ENCODE measurements at regions not wholly inside any gene's neighbourhood (a gene's known extent, or its start where the extent isn't known, plus 50 kb on each side); places are given as distances from the start of the nearest gene placed in this dataset.

DNA sequence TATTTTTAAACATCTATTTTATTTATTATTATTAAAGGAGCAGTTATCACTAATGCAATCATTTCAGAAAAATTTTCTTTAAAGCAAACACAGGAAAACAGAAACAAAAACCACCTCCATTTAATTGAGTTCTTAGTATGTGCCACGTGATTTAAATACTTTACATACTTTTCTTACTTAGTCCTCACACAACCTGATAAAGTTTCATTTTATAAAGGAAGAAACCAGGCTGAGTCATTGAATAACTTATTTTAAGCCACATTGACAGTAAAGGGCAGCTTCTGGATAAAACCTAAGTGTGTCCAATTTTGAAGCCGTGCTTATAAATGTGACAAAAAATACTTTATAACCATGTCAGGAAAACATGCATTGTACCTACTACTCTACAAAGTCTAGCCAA is 57.1 kb upstream of the PCED1B start:
- no peaks in the 10 kb centered on the region for H3K4me1 ChIP-seq
- H3K27me3 ChIP-seq, result no peaks in the 10 kb centered on the region
- no peak overlapping the region for H3K9ac ChIP-seq (ENCODE audit: low read depth in 2 of 2, low read length in 2 of 2)
- intact Hi-C loops (cut with DNase I), result loop anchor here (10.0 kb wide), 1 partner anchor 347 kb away; no protein-coding TSS in a partner anchor
- no peak overlapping the region for H3K27ac ChIP-seq
- TF ChIP-seq, protein P1, sequence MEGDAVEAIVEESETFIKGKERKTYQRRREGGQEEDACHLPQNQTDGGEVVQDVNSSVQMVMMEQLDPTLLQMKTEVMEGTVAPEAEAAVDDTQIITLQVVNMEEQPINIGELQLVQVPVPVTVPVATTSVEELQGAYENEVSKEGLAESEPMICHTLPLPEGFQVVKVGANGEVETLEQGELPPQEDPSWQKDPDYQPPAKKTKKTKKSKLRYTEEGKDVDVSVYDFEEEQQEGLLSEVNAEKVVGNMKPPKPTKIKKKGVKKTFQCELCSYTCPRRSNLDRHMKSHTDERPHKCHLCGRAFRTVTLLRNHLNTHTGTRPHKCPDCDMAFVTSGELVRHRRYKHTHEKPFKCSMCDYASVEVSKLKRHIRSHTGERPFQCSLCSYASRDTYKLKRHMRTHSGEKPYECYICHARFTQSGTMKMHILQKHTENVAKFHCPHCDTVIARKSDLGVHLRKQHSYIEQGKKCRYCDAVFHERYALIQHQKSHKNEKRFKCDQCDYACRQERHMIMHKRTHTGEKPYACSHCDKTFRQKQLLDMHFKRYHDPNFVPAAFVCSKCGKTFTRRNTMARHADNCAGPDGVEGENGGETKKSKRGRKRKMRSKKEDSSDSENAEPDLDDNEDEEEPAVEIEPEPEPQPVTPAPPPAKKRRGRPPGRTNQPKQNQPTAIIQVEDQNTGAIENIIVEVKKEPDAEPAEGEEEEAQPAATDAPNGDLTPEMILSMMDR (IDR thresholded peaks at IDR 0.05), result no peak
- no peak overlapping the region for H3K4me3 ChIP-seq
- DNase-seq, result no peak
- H3K9me3 ChIP-seq, result no peaks in the 10 kb centered on the region
- no peaks in the 10 kb centered on the region for H3K36me3 ChIP-seq

DNA sequence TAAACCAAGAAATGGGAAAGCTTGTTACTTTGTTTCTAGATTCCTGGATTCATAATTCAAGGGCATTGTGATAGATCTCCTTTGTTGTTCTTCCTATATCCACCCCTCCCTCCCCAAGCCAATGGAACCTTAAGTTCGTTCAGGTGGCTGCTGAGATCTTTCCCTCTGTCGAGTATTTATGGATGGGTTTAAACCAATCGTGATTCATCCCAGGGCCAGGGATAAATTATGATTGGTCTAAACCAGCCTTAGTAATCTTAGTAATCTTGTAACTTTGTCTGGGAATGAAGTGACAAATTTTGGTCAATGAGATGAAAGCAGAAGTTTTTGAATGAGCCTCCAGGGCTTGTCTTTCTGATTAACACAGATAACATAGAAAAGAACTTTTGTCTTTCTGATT is 56.1 kb upstream of the PCED1B start:
- Histone ChIP-seq H3K27ac (no peak overlapping the region), H3K9ac (ENCODE audit: low read depth in 2 of 2, low read length in 2 of 2) (no peak overlapping the region), H3K4me1 (no peaks in the 10 kb centered on the region), H3K36me3 (no peaks in the 10 kb centered on the region), H3K9me3 (no peaks in the 10 kb centered on the region), H3K27me3 (no peaks in the 10 kb centered on the region), H3K4me3 (no peak overlapping the region)
- TF ChIP-seq, protein P1 (IDR thresholded peaks at IDR 0.05), result no peak
- DNase-seq, result no peak
- intact Hi-C loops (cut with DNase I), result loop anchor here (10.0 kb wide), 1 partner anchor 349 kb away; no protein-coding TSS in a partner anchor

DNA sequence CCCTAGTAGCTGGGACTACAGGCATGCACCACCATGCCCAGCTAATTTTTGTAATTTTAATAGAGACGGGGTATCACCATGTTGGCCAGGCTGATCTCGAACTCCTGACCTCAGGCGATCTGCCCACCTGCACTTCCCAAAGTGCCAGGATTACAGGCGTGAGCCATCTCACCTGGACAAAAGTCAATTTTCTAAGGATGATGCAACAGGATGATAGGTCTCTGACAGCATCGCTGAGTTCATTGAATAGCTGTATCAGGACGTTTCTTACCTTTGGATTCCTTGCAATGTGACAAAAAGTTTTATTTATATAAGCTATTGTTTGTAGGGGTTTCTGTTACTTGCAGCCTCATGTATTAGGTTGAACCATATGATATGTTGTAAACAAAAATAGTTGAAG is 55.5 kb upstream of the PCED1B start:
- no peak overlapping the region for H3K27ac ChIP-seq
- no peaks in the 10 kb centered on the region for H3K36me3 ChIP-seq
- H3K9ac ChIP-seq (ENCODE audit: low read depth in 2 of 2, low read length in 2 of 2), result no peak overlapping the region
- H3K4me3 ChIP-seq, result no peak overlapping the region
- TF ChIP-seq, protein P1 (IDR thresholded peaks at IDR 0.05), result no peak
- intact Hi-C loops (cut with DNase I), result loop anchor here (10.0 kb wide), 1 partner anchor 349 kb away; no protein-coding TSS in a partner anchor
- H3K9me3 ChIP-seq, result no peaks in the 10 kb centered on the region
- H3K4me1 ChIP-seq, result no peaks in the 10 kb centered on the region
- DNase-seq, result no peak
- H3K27me3 ChIP-seq, result no peaks in the 10 kb centered on the region

DNA sequence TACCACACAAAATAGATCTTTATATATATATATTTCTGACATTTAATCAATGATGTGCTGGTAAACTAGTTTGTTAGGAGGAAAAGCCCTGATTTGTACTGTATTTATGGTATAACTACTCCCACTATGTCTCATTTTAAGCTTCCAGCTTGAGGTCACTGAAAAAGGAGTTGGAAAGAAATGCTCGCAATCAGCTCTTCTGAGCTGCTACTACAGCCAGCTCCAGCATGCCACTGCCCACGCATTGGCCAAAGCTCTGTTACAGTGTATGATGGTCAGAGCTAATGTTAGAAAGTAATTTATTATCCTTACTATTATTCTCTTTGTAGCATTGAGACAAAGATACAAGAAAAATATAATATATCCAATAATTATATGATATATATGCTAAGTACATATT is 55.0 kb upstream of the PCED1B start:
- H3K9ac ChIP-seq (ENCODE audit: low read depth in 2 of 2, low read length in 2 of 2), result no peak overlapping the region
- no peaks in the 10 kb centered on the region for H3K27me3 ChIP-seq
- DNase-seq, result no peak
- no peak overlapping the region for H3K27ac ChIP-seq
- no peaks in the 10 kb centered on the region for H3K9me3 ChIP-seq
- intact Hi-C loops (cut with DNase I), result loop anchor here (10.0 kb wide), 1 partner anchor 350 kb away; no protein-coding TSS in a partner anchor
- no peaks in the 10 kb centered on the region for H3K36me3 ChIP-seq
- H3K4me1 ChIP-seq, result no peaks in the 10 kb centered on the region
- TF ChIP-seq, protein P1 (IDR thresholded peaks at IDR 0.05), result no peak
- no peak overlapping the region for H3K4me3 ChIP-seq

DNA sequence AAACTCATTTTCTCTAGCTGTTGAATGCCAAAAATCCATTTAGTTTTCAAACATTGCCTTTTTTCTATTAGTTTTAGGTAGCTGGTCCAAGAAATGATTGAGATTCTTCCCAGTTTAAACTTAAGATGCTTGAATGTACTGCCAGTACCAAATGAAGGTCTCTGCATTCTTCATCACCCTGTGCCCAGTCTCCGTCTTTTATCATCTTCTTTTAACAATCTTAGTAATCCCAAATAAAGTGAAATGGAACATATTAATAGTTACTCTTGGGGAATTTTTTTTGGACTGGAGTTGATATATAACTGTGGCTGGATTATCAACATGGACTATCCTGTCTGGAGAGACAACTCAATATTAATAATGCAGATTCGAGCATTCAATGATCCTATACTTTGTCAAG is 54.1 kb upstream of the PCED1B start:
- H3K9ac ChIP-seq (ENCODE audit: low read depth in 2 of 2, low read length in 2 of 2), result no peak overlapping the region
- H3K27me3 ChIP-seq, result no peaks in the 10 kb centered on the region
- H3K4me3 ChIP-seq, result no peak overlapping the region
- DNase-seq, result no peak
- TF ChIP-seq, protein P1 (IDR thresholded peaks at IDR 0.05), result no peak
- H3K27ac ChIP-seq, result no peak overlapping the region
- no peaks in the 10 kb centered on the region for H3K36me3 ChIP-seq
- H3K9me3 ChIP-seq, result no peaks in the 10 kb centered on the region
- H3K4me1 ChIP-seq, result no peaks in the 10 kb centered on the region
- intact Hi-C loops (cut with DNase I), result loop anchor here (10.0 kb wide), 1 partner anchor 351 kb away; no protein-coding TSS in a partner anchor

Measured in colonic mucosa (tissue), 4 donors.